B cell (primary cell): ENCODE measurements at regions not wholly inside any gene's neighbourhood (a gene's known extent, or its start where the extent isn't known, plus 50 kb on each side); places are given as distances from the start of the nearest gene placed in this dataset.

Source experiments
- ATAC-seq: fragments of 200-7000 bp; cut with Tn5 transposase; one replicate; pipeline ENCODE4 v1.10.0; 2021; ENCODE audit warnings: low read depth, mild to moderate bottlenecking, moderate number of reproducible peaks, moderate library complexity
- CTCF ChIA-PET: fragments of 350-600 bp; sonication (Branson Sonifier 250); formaldehyde crosslinking; loops from one replicate; lab custom pipeline; 2021; ENCODE audit warnings: antibody characterized with exemption, inconsistent platforms; lab: Charles Lee
- POLR2A ChIA-PET: fragments of 350-600 bp; sonication (Branson Sonifier 250); formaldehyde crosslinking; loops from one replicate; lab custom pipeline; 2021; ENCODE audit warnings: antibody characterized with exemption; lab: Charles Lee
- DNase-seq: peaks from one replicate; pipeline ENCODE4 v3.0.0; 2013
- H2AFZ ChIP-seq: 2 replicates; pipeline ENCODE4 v1.6.1; 2012; ENCODE audit warnings: mild to moderate bottlenecking, low read depth, low read length; ENCODE audit not compliant: insufficient read depth, poor library complexity, severe bottlenecking
- H3K27ac ChIP-seq, 2 donors: 1 replicate in 1 of 2; 2 replicates in 1 of 2; pipeline ENCODE4 v1.5.1; 2012 to 2013; ENCODE audit warnings: low read length in 2 of 2, mild to moderate bottlenecking in 2 of 2, moderate library complexity in 1 of 2
- H3K27me3 ChIP-seq, 4 experiments: fragments of 200-600 bp in 1 of 4; sonication (generic) in 1 of 4; replicated peaks in 1 of 4; 1 replicate in 2 of 4; 2 replicates in 2 of 4; pipeline versions ENCODE4 v1.6.1 to v1.7.0; 2013 to 2016; ENCODE audit warnings: low read length in 3 of 4, mild to moderate bottlenecking in 2 of 4, mixed read lengths in 1 of 4, moderate library complexity in 1 of 4; ENCODE audit not compliant: insufficient read depth in 4 of 4, control insufficient read depth in 3 of 4; ENCODE audit errors: control extremely low read depth in 1 of 4
- H3K36me3 ChIP-seq, 2 experiments: replicated peaks in 1 of 2; 1 replicate in 1 of 2; 2 replicates in 1 of 2; pipeline versions ENCODE4 v1.6.1 to v1.7.1; 2013; ENCODE audit warnings: low read length in 1 of 2; ENCODE audit not compliant: insufficient read depth in 2 of 2, control insufficient read depth in 1 of 2; ENCODE audit errors: control extremely low read depth in 1 of 2, extremely low read depth in 1 of 2
- H3K4me1 ChIP-seq, 2 donors: fragments of 200-600 bp in 1 of 2; sonication (generic) in 1 of 2; 1 replicate in 1 of 2; 2 replicates in 1 of 2; pipeline versions ENCODE4 v1.5.1 to v1.6.1; 2013 to 2017; ENCODE audit warnings: low read length in 2 of 2; ENCODE audit not compliant: control insufficient read depth in 2 of 2, insufficient read depth in 2 of 2
- H3K4me2 ChIP-seq: replicated peaks from 2 replicates; pipeline ENCODE3; 2012; ENCODE audit warnings: mild to moderate bottlenecking, low read depth, low read length; ENCODE audit not compliant: poor library complexity, severe bottlenecking
- H3K4me3 ChIP-seq, 5 experiments: fragments of 200-600 bp in 1 of 5; sonication (generic) in 1 of 5; 1 replicate in 3 of 5; 2 replicates in 2 of 5; pipeline versions ENCODE4 v1.5.1 to v1.7.0; 2011 to 2016; ENCODE audit warnings: low read length in 4 of 5, mild to moderate bottlenecking in 4 of 5, low read depth in 2 of 5, control low read depth in 1 of 5, moderate library complexity in 1 of 5; ENCODE audit not compliant: insufficient read depth in 1 of 5; ENCODE audit errors: control extremely low read depth in 1 of 5, extremely low read depth in 1 of 5
- H3K79me2 ChIP-seq: fragments of 200-600 bp; sonication (generic); one replicate; pipeline ENCODE4 v1.6.0; 2016; ENCODE audit warnings: low read length; ENCODE audit not compliant: control insufficient read depth, insufficient read depth
- H3K9ac ChIP-seq: fragments of 200-600 bp; sonication (generic); 2 replicates; pipeline ENCODE4 v1.6.1; 2017; ENCODE audit warnings: mild to moderate bottlenecking, low read length, moderate library complexity
- H3K9me3 ChIP-seq, 3 donors: one replicate each; pipeline versions ENCODE4 v1.6.1 to v1.7.1; 2013; ENCODE audit warnings: low read length in 2 of 3; ENCODE audit not compliant: control insufficient read depth in 2 of 3, insufficient read depth in 1 of 3; ENCODE audit errors: control extremely low read depth in 1 of 3
- H4K20me1 ChIP-seq: 2 replicates; pipeline ENCODE4 v1.6.0; 2012; ENCODE audit warnings: mild to moderate bottlenecking, low read length; ENCODE audit not compliant: insufficient read depth, control insufficient read depth, poor library complexity, severe bottlenecking
- H3K27ac Mint-ChIP-seq: one replicate; pipeline ENCODE4 v1.8.0; 2021; ENCODE audit warnings: mixed read lengths
- H3K27me3 Mint-ChIP-seq: one replicate; pipeline ENCODE4 v1.8.0; 2021; ENCODE audit warnings: mixed read lengths
- H3K4me1 Mint-ChIP-seq: one replicate; pipeline ENCODE4 v1.8.0; 2021; ENCODE audit warnings: mixed read lengths
- H3K4me3 Mint-ChIP-seq: one replicate; pipeline ENCODE4 v1.8.0; 2021; ENCODE audit warnings: mixed read lengths
- H3K9me3 Mint-ChIP-seq: one replicate; pipeline ENCODE4 v1.8.0; 2022; ENCODE audit warnings: mixed read lengths; ENCODE audit not compliant: insufficient read depth
- EZH2 ChIP-seq: IDR thresholded peaks from 2 replicates; pipeline ENCODE4 v1.6.1; 2012; ENCODE audit warnings: borderline replicate concordance, low read depth, mild to moderate bottlenecking, moderate library complexity, low read length; ENCODE audit not compliant: insufficient read depth, poor library complexity, severe bottlenecking
- WGBS: methylation state at CpG from one replicate; pipeline ENCODE4 v1.1.5; 2013; ENCODE audit warnings: missing lambda C conversion rate; ENCODE audit not compliant: insufficient coverage; 5-methylcytosine and 5-hydroxymethylcytosine counted together
- intact Hi-C: fragments of 100-400 bp; cut with micrococcal nuclease; formaldehyde crosslinking; loops from one replicate; pipeline ENCODE4 v1.10.0; 2022
- TF ChIP-seq, protein P1 (sequence below): fragments of 200-600 bp; IDR thresholded peaks from one replicate; pipeline ENCODE4 v1.8.0; 2022; ENCODE audit warnings: antibody characterized with exemption, mild to moderate bottlenecking

- no peaks in the 10 kb centered on the region for H3K9me3 Mint-ChIP-seq
- Histone ChIP-seq H3K4me3 (no peak overlapping the region), H3K9me3 (peaks cover 0 to 2% (median 0%) of the 10 kb centered on the region in 3 donors), H3K4me2 (no peak overlapping the region), H3K79me2 (no peaks in the 10 kb centered on the region), H2AFZ (no peak overlapping the region), H3K27me3 (no peaks in the 10 kb centered on the region), H4K20me1 (no peaks in the 10 kb centered on the region), H3K9ac (no peak overlapping the region), H3K4me1 (no peaks in the 10 kb centered on the region), H3K36me3 (no peaks in the 10 kb centered on the region), H3K27ac (no peak overlapping the region)
- no peak for ATAC-seq
- DNase-seq, result no peak
- WGBS, result no CpG with 5 or more reads among the region's 2 CpGs
- H3K4me3 Mint-ChIP-seq, result no peak overlapping the region
- intact Hi-C loops, result no loop called here
- CTCF ChIA-PET, result no interaction called here
- H3K27me3 Mint-ChIP-seq, result no peaks in the 10 kb centered on the region
- no peak overlapping the region for H3K27ac Mint-ChIP-seq
- TF ChIP-seq, protein P1, sequence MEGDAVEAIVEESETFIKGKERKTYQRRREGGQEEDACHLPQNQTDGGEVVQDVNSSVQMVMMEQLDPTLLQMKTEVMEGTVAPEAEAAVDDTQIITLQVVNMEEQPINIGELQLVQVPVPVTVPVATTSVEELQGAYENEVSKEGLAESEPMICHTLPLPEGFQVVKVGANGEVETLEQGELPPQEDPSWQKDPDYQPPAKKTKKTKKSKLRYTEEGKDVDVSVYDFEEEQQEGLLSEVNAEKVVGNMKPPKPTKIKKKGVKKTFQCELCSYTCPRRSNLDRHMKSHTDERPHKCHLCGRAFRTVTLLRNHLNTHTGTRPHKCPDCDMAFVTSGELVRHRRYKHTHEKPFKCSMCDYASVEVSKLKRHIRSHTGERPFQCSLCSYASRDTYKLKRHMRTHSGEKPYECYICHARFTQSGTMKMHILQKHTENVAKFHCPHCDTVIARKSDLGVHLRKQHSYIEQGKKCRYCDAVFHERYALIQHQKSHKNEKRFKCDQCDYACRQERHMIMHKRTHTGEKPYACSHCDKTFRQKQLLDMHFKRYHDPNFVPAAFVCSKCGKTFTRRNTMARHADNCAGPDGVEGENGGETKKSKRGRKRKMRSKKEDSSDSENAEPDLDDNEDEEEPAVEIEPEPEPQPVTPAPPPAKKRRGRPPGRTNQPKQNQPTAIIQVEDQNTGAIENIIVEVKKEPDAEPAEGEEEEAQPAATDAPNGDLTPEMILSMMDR, result no peak
- TF ChIP-seq EZH2, result no peak
- H3K4me1 Mint-ChIP-seq, result no peaks in the 10 kb centered on the region
- POLR2A ChIA-PET, result no interaction called here
Measured at GRCh38 chr3:99473321-99473751, 165.1 kb upstream of the COL8A1 start.

DNA sequence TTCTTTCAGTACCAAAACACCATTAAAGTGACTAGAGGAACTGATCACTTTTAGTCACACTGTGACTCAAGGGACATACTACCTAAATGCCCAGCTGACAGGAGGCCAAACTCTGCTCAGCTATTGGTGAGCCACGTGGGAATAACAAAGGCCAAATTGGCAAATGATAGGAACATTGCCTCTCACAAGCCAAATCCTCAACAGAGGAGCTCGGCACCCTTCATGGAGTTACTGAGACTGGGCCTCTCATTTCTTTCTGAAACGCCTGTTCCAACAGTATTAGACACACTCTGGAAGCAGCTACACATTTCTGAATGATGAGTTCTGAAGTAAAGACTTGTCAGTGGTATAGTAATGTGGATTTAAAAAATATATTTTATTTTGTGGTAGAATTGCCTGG is 166.0 kb upstream of the COL8A1 start:
- intact Hi-C loops, result no loop called here
- DNase-seq (no peak), ATAC-seq (no peak)
- no peaks in the 10 kb centered on the region for H3K9me3 Mint-ChIP-seq
- ChIA-PET POLR2A (no interaction called here), CTCF (no interaction called here)
- Histone ChIP-seq H3K9ac (no peak overlapping the region), H2AFZ (no peak overlapping the region), H3K27me3 (no peaks in the 10 kb centered on the region), H4K20me1 (no peaks in the 10 kb centered on the region), H3K36me3 (no peaks in the 10 kb centered on the region), H3K27ac (no peak overlapping the region), H3K4me2 (no peak overlapping the region), H3K79me2 (no peaks in the 10 kb centered on the region), H3K4me3 (no peak overlapping the region), H3K9me3 (no peaks in the 10 kb centered on the region), H3K4me1 (no peaks in the 10 kb centered on the region)
- H3K27ac Mint-ChIP-seq, result no peak overlapping the region
- no peaks in the 10 kb centered on the region for H3K4me1 Mint-ChIP-seq
- 93% methylated on average over 1 of the region's 3 CpGs for WGBS
- no peaks in the 10 kb centered on the region for H3K27me3 Mint-ChIP-seq
- no peak overlapping the region for H3K4me3 Mint-ChIP-seq
- TF ChIP-seq, protein P1, result no peak
- TF ChIP-seq EZH2, result no peak
